GM18507 (cell line): ENCODE measurements at regions not wholly inside any gene's neighbourhood (a gene's known extent, or its start where the extent isn't known, plus 50 kb on each side); places are given as distances from the start of the nearest gene placed in this dataset.
"Not testable (repeated sequence)": the region's sequence is repeated elsewhere in the genome, so short reads cannot be mapped to it uniquely, and the experiment has no call there.

Source experiments
- DNase-seq: peaks from one replicate; pipeline ENCODE4 v3.0.0; 2011; ENCODE audit warnings: low read depth; ENCODE audit not compliant: insufficient read length; ENCODE audit errors: extremely low spot score
- FAIRE-seq: peaks from 2 replicates; lab custom pipeline; 2011; peaks lifted over from hg19 to GRCh38; lab: Jason Lieb, UNC

- DNase-seq: no peak
- FAIRE-seq: no peak
Measured at GRCh38 chrX:129092757-129093156, 430.5 kb downstream of the SMARCA1 start.

DNA sequence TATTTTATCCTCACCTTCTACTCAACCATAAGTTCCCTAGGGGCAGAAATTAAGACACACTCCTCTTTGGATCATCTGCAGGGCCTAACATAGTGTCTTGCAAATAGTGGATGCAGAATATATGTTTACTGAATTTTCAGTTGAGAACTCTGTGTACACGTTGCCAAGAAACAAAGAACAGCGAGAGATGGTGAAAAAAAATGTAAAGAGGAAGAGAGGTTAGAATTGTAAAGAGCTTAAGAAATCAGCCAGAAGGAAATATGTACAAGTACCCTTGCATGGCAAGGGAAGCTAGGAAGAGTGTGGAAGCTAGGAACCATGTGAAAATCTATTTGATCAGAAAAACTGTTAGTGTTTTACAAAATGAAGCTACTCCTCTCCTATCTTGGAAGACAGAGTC lies 431.0 kb downstream of the SMARCA1 start:
- no peak for DNase-seq
- no peak for FAIRE-seq

DNA sequence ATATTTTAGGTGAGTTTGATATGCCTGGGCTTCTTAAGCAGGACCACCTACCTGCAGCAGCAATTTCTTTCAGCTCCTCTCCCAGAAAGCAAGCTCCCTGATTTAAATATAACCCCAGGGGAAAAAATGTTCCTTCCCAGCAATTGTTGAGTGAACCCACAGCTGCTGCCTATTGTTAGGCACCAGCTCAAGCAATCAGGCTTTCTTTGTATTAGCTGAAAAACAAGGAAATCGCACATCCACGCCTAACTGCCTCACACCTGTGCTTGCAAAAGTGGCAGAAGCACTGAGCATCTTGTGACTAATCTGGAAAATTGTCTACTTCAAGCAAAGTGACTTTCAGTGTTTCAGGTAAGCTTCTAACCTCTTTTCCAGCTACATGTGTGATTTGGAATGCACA lies 432.2 kb downstream of the SMARCA1 start:
- no peak for DNase-seq
- FAIRE-seq: no peak

GRCh38 chrX:129086802-129087201 lies 436.5 kb downstream of the SMARCA1 start:
- no peak for FAIRE-seq
- DNase-seq: no peak

DNA sequence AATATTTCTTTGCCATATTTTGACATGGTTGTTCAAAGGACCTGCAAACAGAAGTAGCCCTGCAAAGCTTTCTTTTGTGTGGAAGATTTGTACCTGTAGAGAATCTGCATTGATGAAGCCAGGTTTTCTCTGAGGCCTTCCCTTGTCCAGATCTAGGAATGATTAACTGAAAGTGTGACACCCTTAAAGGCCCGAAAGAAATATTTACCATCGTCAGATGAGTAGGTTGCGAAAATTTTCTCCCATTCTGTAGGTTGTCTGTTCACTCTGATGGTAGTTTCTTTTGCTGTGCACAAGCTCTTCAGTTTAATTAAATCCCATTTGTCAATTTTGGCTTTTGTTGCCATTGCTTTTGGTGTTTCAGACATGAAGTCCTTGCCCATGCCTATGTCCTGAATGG lies 439.0 kb downstream of the SMARCA1 start:
- not testable (repeated sequence) for FAIRE-seq, DNase-seq

- no peak for FAIRE-seq
- DNase-seq: no peak
Measured at GRCh38 chrX:129077424-129078170, 445.7 kb downstream of the SMARCA1 start.

DNA sequence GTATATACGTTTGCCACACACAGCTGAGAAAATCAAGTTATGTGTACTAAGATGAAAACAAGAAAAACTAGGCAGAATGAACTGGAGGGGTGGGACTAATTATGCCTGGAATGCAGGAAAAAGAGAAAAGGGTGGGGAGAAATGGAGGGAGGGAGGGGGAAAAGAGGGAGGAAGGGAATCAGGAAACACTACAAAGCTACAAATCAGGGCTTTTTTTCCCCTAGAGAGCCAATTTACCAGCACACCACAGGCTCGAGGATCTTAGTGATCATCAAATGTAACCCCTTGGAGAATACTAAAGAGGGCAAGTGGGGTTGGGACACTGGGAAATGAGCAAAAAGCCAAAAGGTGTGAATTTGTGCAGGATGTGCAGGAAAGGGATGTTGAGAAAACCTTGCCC lies 451.9 kb downstream of the SMARCA1 start:
- FAIRE-seq (no peak), DNase-seq (no peak)

DNA sequence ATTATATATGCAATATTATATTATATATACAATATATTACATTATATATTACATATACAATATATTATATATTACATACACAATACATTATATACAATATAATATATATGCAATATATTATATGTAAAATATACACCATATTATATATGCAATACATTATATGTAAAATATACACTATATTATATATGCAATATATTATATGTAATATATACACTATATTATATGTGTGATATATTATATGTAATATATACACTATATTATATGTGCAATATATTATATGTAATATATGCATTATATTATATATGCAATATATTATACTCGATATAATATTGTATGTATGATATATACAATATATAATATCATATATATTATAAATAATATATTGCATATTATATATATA lies 457.4 kb downstream of the SMARCA1 start:
- FAIRE-seq (no peak), DNase-seq (no peak)

DNA sequence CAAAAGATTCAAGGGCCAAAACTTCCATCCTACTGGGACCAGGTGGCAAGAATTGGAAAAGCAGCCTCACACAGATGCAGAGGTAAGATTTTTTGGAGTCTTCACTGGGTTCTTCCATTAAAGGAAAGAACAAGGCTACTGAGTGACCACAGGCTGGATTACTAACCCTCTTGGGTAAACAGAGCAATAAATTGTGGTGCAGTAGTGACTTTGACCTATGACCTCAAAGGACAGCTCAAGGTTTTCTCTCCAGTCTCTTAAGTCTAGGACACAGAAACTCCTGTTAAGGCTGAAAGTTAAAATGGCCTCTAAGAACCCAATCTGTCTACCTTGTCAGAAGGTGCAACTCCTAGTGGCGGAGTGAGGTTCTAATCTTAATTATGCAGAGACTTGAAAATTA lies 464.9 kb downstream of the SMARCA1 start:
- FAIRE-seq (no peak), DNase-seq (no peak)

DNA sequence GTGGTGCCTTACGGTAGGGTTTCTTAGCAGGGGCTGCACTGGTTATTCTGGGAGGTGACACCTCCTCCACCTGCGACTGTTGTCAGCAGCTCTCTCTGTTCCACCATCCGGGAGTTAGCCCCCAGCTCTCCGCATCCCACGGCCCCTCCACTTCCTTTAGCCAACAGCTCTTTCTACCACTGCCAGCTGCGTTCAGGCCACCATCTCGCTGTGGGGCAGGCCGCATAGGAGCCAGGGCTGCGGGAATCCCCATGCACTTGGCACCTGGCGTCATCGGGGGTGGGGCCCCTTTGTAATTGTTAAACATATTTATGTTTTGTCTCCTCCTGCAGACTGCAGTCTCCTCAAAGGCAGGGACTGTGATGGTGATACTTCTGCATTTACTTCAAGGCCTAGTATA lies 480.2 kb downstream of the SMARCA1 start:
- no peak for FAIRE-seq
- no peak for DNase-seq

DNA sequence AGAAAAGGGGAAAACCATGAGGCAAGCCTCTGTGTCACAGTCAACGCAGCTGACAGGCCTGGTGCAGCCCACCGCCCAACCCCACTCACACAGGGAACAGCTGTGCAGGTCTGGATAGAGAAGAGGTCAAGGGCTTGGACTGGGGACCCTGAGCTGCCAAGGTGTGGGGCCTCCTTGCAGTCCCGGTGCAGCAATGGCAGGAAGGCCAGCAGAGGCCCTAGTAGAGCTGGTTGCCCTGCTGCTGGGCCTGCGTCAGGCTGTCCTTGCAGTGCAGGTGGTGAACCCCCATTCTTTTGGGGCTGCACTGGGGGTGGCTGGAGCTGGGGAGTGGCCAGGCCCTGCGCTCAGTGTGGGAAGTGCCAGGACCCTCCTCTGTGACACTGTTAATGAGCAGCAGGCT lies 482.0 kb downstream of the SMARCA1 start:
- DNase-seq (no peak), FAIRE-seq (no peak)

GRCh38 chrX:129040124-129040523 lies 483.2 kb downstream of the SMARCA1 start:
- DNase-seq (no peak), FAIRE-seq (no peak)

DNA sequence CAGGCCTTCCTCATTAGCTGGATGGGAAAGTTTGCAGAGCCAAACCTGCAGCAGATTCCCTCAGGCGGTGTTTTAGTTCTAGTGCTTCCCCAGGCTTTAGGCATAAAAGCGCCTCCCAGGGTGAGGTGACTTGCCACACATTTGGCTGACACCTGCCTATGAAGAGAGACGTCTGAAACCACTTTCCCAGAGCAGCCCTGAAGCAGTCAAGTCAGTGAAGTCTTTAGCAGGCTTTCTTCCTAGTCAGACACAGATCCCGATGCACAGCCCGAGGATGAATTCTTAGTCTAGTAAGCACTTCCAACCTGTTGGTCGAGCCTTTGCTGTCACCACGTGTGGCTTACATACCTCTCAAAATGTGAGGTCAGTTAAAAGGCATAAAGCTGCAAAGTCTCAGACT lies 484.1 kb downstream of the SMARCA1 start:
- DNase-seq (no peak), FAIRE-seq (no peak)

- FAIRE-seq (no peak), DNase-seq (no peak)
Measured at GRCh38 chrX:129037389-129037788, 485.9 kb downstream of the SMARCA1 start.

GRCh38 chrX:129035180-129035579 lies 488.1 kb downstream of the SMARCA1 start:
- FAIRE-seq: no peak
- no peak for DNase-seq

GRCh38 chrX:129034196-129034595 lies 489.1 kb downstream of the SMARCA1 start:
- FAIRE-seq (no peak), DNase-seq (no peak)

GRCh38 chrX:129026202-129026601 lies 497.1 kb downstream of the SMARCA1 start:
- no peak for FAIRE-seq
- no peak for DNase-seq

GRCh38 chrX:129025376-129025775 lies 497.9 kb downstream of the SMARCA1 start:
- FAIRE-seq (no peak), DNase-seq (no peak)

DNA sequence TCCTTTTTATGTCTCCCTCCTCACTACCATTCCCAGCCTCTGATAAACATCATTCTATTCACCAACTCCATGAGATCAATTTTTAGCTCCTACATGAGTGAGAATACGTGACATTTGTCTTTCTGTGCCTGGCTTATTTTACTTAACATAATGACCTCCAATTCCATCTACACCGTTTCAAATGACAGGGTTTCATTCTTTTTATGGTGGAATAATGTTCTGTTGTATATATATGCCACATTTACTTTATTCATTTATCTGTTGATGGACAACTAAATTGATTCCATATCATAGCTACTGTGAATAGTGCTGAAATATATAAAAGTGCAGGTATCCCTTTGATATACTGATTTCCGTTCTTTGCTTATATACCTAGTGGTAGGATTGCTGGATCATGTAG lies 503.9 kb downstream of the SMARCA1 start:
- DNase-seq (no peak), FAIRE-seq (no peak)

DNA sequence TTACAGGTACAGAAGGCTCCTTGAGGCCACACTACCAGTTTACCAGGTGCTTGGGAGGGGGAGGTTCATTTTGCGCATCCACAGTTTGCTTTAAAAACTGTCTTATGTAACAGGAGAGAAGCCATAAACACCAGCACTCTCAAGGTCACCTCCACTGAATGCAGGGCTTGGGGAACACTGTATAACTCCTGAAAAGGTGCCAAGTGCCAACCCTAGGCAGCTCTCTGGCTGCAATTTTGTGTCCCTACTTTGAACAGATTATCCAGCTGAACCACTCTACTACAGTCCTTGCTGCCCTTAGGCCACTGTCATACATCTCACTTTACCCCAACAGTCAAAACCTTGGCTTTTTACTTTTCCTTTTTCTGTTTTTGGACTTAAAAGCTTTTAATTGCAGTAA lies 507.9 kb downstream of the SMARCA1 start:
- FAIRE-seq: no peak
- no peak for DNase-seq

GRCh38 chrX:129013574-129013973 lies 509.7 kb downstream of the SMARCA1 start:
- FAIRE-seq (no peak), DNase-seq (no peak)

- no peak for FAIRE-seq
- no peak for DNase-seq
Measured at GRCh38 chrX:129007631-129008030, 515.7 kb downstream of the SMARCA1 start.
